ENCODE measurements at regions not wholly inside any gene's neighbourhood (a gene's known extent, or its start where the extent isn't known, plus 50 kb on each side); places are given as distances from the start of the nearest gene placed in this dataset.

GRCh38 chr13:105991622-105992277, 543.7 kb downstream of the EFNB2 start:
- CTCF ChIA-PET: interaction anchor here (1.8 kb wide), 1 partner anchor 10 kb away, joined by 7 read pairs; no protein-coding TSS in a partner anchor
- no peak for DNase-seq (ENCODE audit: extremely low spot score)
- TF ChIP-seq CTCF (IDR thresholded peaks at IDR 0.05; ENCODE audit: control extremely low read depth, extremely low read depth, low read depth, missing control alignments): no peak
- POLR2A ChIA-PET: no interaction called here

GRCh38 chr13:105991131-105991530, 544.3 kb downstream of the EFNB2 start:
- DNase-seq (ENCODE audit: extremely low spot score): no peak
- ChIA-PET POLR2A (no interaction called here), CTCF (interaction anchor here (1.8 kb wide), 1 partner anchor 10 kb away, joined by 7 read pairs; no protein-coding TSS in a partner anchor)
- TF ChIP-seq CTCF (IDR thresholded peaks at IDR 0.05; ENCODE audit: control extremely low read depth, extremely low read depth, low read depth, missing control alignments): no peak

- no peak for DNase-seq (ENCODE audit: extremely low spot score)
- TF ChIP-seq CTCF (IDR thresholded peaks at IDR 0.05; ENCODE audit: control extremely low read depth, extremely low read depth, low read depth, missing control alignments): no peak
- POLR2A ChIA-PET: no interaction called here
- CTCF ChIA-PET: interaction anchor here (1.8 kb wide), 1 partner anchor 9 kb away, joined by 7 read pairs; no protein-coding TSS in a partner anchor
Observed at GRCh38 chr13:105990256-105990958, 545.1 kb downstream of the EFNB2 start.

- POLR2A ChIA-PET: no interaction called here
- CTCF ChIA-PET: interaction anchor here (1.3 kb wide), 1 partner anchor 52 kb away, joined by 3 read pairs; no protein-coding TSS in a partner anchor
- no peak for DNase-seq (ENCODE audit: extremely low spot score)
- no peak for TF ChIP-seq CTCF (IDR thresholded peaks at IDR 0.05; ENCODE audit: control extremely low read depth, extremely low read depth, low read depth, missing control alignments)
Observed at GRCh38 chr13:105984646-105985045, 550.8 kb downstream of the EFNB2 start.

GRCh38 chr13:105984236-105984635, 551.2 kb downstream of the EFNB2 start:
- DNase-seq (ENCODE audit: extremely low spot score): no peak
- ChIA-PET CTCF (interaction anchor here (1.3 kb wide), 1 partner anchor 53 kb away, joined by 3 read pairs; no protein-coding TSS in a partner anchor), POLR2A (no interaction called here)
- no peak for TF ChIP-seq CTCF (IDR thresholded peaks at IDR 0.05; ENCODE audit: control extremely low read depth, extremely low read depth, low read depth, missing control alignments)

- CTCF ChIA-PET: interaction anchor here (1.8 to 2.0 kb wide), 2 partner anchors 9 to 10 kb away, joined by 7 read pairs; no protein-coding TSS in a partner anchor
- no peak for TF ChIP-seq CTCF (IDR thresholded peaks at IDR 0.05; ENCODE audit: control extremely low read depth, extremely low read depth, low read depth, missing control alignments)
- no peak for DNase-seq (ENCODE audit: extremely low spot score)
- POLR2A ChIA-PET: no interaction called here
Observed at GRCh38 chr13:105982219-105982930, 553.1 kb downstream of the EFNB2 start.
